Raji (cell line): ENCODE measurements at regions not wholly inside any gene's neighbourhood (a gene's known extent, or its start where the extent isn't known, plus 50 kb on each side); places are given as distances from the start of the nearest gene placed in this dataset.

Source experiments
- POLR2A ChIP-seq: IDR thresholded peaks from 2 replicates; pipeline ENCODE4 v1.6.1; 2011; ENCODE audit warnings: low read depth, low read length, control low read depth; ENCODE audit not compliant: insufficient read depth

DNA sequence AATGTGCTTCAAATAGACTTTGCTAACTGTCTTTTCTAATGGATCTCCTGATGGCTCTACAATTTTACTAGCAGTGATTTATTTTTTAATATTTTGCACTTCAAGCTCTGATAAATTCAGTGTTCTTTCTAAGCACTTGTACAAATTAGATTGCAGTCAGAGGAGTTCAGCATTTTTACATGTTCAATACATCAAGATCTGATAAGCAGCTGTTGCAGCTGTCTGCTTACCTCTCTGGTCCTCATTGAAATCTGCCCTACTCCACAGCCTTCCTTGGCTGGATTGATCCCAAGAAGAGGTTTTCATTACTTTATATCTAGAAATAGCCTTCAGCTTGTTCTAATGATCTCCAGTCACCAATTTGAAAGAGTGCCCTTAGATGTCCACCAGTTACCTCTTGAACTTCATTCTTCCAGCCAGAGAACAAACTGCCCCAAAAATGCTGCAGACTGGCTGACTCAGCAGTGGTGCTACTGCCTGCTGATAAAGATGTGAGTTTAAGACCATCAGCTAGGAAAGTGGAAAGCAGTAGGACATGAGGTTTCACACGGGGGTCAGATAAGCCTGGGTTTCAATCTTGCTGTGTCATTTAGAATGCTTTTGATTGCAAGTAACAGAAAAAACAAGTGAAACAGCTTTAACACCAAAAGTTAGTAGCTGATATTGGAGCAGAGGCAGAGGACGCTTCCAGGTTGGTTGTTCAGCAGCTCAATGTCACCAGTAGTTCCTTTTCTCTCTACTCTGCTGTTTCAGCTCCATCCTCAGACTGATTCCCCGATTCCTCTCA, 350.9 kb upstream of the NPVF start:
- TF ChIP-seq POLR2A: no peak

- no peak for TF ChIP-seq POLR2A
Measured at GRCh38 chr7:25579778-25580075, 351.4 kb upstream of the NPVF start.

DNA sequence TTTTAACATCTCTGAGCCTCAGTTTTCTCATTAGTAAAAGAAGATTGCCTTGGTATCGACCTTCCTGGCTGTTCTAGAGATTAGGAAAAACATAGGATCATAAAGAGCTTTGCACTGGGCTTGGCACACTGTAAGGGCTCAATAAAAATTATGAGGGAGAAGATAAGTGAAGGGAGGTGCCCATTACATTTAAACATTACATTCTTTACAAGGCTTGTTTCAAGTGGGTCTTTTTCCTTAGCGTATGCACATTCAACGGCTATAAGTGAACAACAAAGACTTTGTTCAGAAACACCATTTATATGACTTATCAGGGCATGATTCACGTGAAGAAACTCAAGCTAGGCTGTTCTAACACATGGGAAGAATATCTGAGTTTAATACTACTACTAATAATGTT, 351.9 kb upstream of the NPVF start:
- TF ChIP-seq POLR2A: no peak

DNA sequence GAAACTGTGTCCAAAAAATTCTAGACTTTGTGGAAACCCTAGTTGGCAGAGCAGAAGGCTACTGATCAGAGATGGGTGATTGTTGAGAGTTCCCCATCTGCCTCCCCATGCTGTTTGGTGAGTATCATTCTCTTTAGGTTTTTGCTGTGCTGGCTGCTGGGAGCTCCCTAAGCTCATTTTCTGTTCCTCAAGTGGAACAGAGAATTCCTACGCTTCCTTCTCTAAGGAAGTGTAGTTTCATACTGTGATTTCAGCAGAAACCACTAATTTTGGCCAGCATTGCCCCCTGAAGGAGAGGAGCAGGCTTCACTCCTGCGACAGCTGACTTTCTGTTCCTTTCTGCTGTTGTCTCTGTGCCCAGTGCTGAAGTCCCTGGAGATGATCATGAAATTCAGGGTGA, 355.3 kb upstream of the NPVF start:
- no peak for TF ChIP-seq POLR2A

- TF ChIP-seq POLR2A: no peak
Measured at GRCh38 chr7:25584112-25584938, 356.0 kb upstream of the NPVF start.

DNA sequence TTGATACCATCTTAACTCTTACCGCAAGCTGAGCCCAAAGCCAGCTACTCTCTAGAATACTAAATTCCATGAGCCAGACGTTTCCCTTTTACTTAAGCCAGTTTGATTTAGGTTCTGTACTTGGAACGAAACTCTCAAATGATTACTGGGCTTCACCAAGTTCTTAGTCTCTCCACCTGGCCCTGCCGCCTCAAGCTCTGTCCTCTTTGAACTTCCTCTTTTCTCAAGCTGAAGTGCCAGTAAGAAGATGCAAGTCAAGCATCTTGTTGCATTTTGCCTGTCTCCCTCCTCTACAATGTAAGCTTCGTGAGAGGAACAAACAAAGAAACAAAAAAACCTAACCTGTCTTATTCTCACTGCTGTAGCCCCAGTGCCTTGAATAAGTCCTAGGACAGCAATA, 358.2 kb upstream of the NPVF start:
- no peak for TF ChIP-seq POLR2A

GRCh38 chr7:25594122-25594521, 365.8 kb upstream of the NPVF start:
- no peak for TF ChIP-seq POLR2A

GRCh38 chr7:25594728-25595127, 366.4 kb upstream of the NPVF start:
- no peak for TF ChIP-seq POLR2A

DNA sequence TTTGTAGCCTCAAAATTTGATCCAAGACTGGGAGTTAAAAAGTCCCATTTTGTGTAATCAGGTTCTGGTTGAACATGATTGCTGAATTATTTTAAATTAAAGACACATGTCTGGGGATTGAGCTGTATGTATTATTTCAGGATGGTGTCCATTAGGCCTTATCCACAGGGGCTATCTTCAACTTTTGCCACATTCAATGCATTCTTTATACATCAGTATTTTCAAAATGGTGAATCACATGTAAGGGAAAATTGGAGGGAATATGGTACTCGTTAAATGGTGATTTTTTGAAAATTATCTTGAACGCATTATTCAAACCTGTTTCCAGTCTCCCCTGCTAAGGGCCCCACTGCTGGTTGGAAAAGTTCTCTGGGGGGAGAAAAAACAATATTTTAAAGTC, 367.7 kb upstream of the NPVF start:
- TF ChIP-seq POLR2A: no peak

DNA sequence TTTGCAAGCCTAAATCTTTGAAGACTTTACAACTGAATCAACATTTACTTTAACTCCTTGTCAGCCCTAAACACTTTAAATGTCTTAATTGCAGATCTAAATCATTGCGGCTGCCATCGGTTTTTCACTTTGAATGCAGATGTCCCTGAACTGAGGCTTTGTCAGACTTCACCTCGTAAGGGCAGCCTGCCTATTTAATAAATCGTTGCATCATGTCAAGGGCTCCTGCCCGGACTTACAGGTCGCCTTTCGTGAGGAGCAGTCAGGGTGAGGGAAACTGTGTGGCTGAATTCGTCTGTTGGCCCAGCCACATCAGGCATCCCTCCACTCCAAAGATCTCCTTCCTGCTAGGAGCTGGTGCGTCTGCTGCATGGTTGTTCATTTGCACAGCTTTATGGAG, 368.2 kb upstream of the NPVF start:
- TF ChIP-seq POLR2A: no peak

DNA sequence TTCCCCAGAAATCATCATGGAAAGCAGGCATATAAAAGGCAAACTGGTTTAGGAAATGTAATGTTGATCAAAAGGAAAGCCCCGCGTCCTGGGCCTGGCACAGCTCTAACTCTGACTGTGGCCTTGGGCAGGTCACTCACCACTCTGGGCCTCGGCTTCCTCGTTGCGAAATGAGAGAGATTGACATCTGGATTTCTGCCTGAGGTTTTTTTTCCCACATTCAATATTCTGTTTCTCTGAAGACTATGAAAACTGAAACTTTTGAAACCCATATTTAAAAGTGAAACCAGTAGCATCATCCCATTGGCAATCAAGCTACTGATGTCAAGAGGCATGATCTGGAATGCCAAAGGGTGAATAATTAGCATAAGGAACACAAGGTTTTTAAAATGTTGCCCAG, 369.7 kb upstream of the NPVF start:
- TF ChIP-seq POLR2A: no peak

DNA sequence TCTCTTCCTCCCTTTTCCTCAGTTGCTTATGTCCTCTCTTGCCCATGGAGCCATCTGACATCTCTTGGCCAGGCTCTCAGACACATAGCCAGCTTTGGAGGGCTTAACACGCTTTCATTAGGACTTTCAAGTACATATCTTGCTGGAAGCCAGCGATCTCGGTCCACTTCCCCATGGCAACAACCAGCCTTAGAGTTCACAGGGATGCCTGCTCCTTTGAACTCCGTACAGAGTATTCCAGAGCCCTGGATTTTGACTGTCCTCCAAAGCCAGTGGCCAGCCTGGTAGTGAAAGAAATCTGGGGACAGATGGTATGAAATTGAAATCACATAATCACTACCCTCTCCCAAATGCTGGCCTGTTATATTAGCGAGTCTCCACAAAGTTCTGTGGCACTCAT, 370.5 kb upstream of the NPVF start:
- no peak for TF ChIP-seq POLR2A

GRCh38 chr7:25600262-25600920, 372.1 kb upstream of the NPVF start:
- no peak for TF ChIP-seq POLR2A

GRCh38 chr7:25611196-25611595, 382.9 kb upstream of the NPVF start:
- no peak for TF ChIP-seq POLR2A

DNA sequence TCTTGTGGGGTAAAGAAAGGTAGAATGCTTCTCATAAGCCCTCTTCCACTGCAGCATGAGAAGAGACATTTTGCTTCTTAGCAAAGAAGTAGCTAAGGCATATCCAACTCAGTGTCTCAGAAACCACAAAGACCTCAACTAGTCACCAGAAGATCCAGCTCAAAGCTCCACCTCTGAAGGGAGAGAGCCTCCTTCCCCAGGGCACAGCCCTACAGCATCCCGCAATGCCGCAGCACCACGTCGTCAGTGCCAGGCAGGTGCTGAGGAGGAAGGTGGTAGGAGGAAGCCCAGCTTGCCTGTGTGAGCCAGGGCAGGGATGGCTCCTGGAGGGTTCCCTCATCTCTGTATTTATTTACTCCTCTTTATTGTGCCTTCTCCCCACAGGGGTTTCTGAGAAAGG, 385.6 kb upstream of the NPVF start:
- TF ChIP-seq POLR2A: no peak

DNA sequence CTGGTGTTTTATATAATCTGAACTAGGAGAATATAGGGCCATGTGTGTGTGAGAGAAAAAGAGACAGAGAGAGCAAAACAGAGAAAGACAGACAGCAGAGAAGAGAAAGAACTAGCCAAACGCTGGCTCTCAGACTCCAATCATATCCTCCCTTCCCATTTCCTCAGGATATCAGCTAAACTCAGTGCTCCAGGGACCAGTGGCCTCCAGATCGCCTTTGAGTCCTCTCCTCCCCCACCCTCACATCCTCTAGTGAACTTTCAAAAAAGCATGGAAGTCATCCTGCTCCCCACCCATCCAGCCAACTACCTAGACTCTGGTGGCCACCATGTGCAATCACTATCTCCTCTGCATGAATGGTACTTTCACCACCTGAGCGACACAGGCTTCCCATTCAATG, 386.1 kb upstream of the NPVF start:
- TF ChIP-seq POLR2A: no peak
